Fibroblast of lung (primary cell): ENCODE measurements at regions not wholly inside any gene's neighbourhood (a gene's known extent, or its start where the extent isn't known, plus 50 kb on each side); places are given as distances from the start of the nearest gene placed in this dataset.

ENCODE experiments used
- DNase-seq, 2 donors: peaks; one replicate each; pipeline versions ENCODE4 v3.0.0 to v3.0.0-alpha.2; 2010; ENCODE audit warnings: low read depth in 2 of 2
- H2AFZ ChIP-seq: 2 replicates; pipeline ENCODE4 v1.5.1; 2012; ENCODE audit warnings: low read length, control low read depth, inconsistent platforms
- H3K27ac ChIP-seq: 2 replicates; pipeline ENCODE4 v1.5.1; 2011; ENCODE audit warnings: low read length, control low read depth; ENCODE audit not compliant: insufficient read depth
- H3K27me3 ChIP-seq: 2 replicates; pipeline ENCODE4 v1.5.1; 2011; ENCODE audit warnings: mild to moderate bottlenecking, low read length; ENCODE audit not compliant: control insufficient read depth, insufficient read depth
- H3K36me3 ChIP-seq: 2 replicates; pipeline ENCODE4 v1.5.1; 2011; ENCODE audit warnings: low read length; ENCODE audit not compliant: control insufficient read depth, insufficient read depth
- H3K4me1 ChIP-seq: 2 replicates; pipeline ENCODE4 v1.5.1; 2011; ENCODE audit warnings: low read length; ENCODE audit not compliant: control insufficient read depth, insufficient read depth; ENCODE audit errors: extremely low read depth
- H3K4me2 ChIP-seq: 2 replicates; pipeline ENCODE4 v1.5.1; 2011; ENCODE audit warnings: low read length, control low read depth; ENCODE audit not compliant: insufficient read depth; ENCODE audit errors: extremely low read depth
- H3K4me3 ChIP-seq, 4 experiments: fragments of 200-600 bp in 1 of 4; sonication (generic) in 1 of 4; replicated peaks in 1 of 4; 2 replicates each; pipeline ENCODE4 v1.5.1; 2011 to 2016; ENCODE audit warnings: low read length in 4 of 4, low read depth in 3 of 4, mild to moderate bottlenecking in 3 of 4, control low read depth in 2 of 4, inconsistent platforms in 1 of 4, mixed read lengths in 1 of 4; ENCODE audit not compliant: insufficient read depth in 1 of 4; ENCODE audit errors: control extremely low read depth in 1 of 4
- H3K79me2 ChIP-seq: 2 replicates; pipeline ENCODE4 v1.5.1; 2012; ENCODE audit warnings: mild to moderate bottlenecking, low read length, inconsistent platforms; ENCODE audit not compliant: control insufficient read depth, insufficient read depth
- H3K9ac ChIP-seq: 2 replicates; pipeline ENCODE4 v1.5.1; 2011; ENCODE audit warnings: mild to moderate bottlenecking, low read length, control low read depth; ENCODE audit not compliant: insufficient read depth
- H3K9me3 ChIP-seq: 2 replicates; pipeline ENCODE4 v1.5.1; 2012; ENCODE audit warnings: low read depth, low read length; ENCODE audit not compliant: control insufficient read depth, insufficient read depth
- H4K20me1 ChIP-seq: 2 replicates; pipeline ENCODE4 v1.5.1; 2011; ENCODE audit warnings: low read length; ENCODE audit not compliant: control insufficient read depth, insufficient read depth; ENCODE audit errors: extremely low read depth
- EZH2 ChIP-seq: IDR thresholded peaks from 2 replicates; pipeline ENCODE4 v1.5.1; 2012; ENCODE audit warnings: low read length, control low read depth, mild to moderate bottlenecking; ENCODE audit errors: missing control alignments
- TF ChIP-seq, protein P1 (sequence below), 2 donors: IDR thresholded peaks in 1 of 2; conservative IDR thresholded peaks in 1 of 2; 1 replicate in 1 of 2; 2 replicates in 1 of 2; pipeline ENCODE4 v1.5.1; 2011 to 2012; ENCODE audit warnings: low read length in 2 of 2, control low read depth in 1 of 2, inconsistent platforms in 1 of 2, low read depth in 1 of 2, mild to moderate bottlenecking in 1 of 2

DNA sequence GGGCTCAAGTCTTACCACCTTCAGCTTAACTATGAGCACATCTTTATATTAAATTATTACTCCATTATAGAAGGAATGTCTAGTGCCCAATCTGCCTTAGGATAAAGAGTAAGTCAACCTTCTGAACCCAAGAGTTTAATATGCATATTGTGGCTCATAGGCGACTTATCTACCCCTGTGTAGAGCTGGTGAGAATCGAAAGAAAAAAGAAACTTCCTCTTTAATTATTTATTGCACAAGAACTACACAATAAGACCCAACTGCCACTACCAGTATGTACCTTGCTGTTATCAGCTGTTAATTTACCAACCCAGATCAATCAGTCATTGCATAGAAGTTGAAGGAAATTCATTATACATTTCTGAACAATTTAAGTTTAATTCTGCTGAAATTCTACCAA lies 329.1 kb upstream of the SLC24A2 start:
- H3K9ac ChIP-seq, result no peak overlapping the region
- no peaks in the 10 kb centered on the region for H3K36me3 ChIP-seq
- DNase-seq, result no peak
- H2AFZ ChIP-seq, result no peak overlapping the region
- no peaks in the 10 kb centered on the region for H3K79me2 ChIP-seq
- H3K4me3 ChIP-seq, result no peak overlapping the region
- H3K4me2 ChIP-seq, result no peak overlapping the region
- H3K4me1 ChIP-seq, result no peaks in the 10 kb centered on the region
- no peaks in the 10 kb centered on the region for H3K27me3 ChIP-seq
- no peak overlapping the region for H3K27ac ChIP-seq
- TF ChIP-seq, protein P1, sequence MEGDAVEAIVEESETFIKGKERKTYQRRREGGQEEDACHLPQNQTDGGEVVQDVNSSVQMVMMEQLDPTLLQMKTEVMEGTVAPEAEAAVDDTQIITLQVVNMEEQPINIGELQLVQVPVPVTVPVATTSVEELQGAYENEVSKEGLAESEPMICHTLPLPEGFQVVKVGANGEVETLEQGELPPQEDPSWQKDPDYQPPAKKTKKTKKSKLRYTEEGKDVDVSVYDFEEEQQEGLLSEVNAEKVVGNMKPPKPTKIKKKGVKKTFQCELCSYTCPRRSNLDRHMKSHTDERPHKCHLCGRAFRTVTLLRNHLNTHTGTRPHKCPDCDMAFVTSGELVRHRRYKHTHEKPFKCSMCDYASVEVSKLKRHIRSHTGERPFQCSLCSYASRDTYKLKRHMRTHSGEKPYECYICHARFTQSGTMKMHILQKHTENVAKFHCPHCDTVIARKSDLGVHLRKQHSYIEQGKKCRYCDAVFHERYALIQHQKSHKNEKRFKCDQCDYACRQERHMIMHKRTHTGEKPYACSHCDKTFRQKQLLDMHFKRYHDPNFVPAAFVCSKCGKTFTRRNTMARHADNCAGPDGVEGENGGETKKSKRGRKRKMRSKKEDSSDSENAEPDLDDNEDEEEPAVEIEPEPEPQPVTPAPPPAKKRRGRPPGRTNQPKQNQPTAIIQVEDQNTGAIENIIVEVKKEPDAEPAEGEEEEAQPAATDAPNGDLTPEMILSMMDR (conservative IDR thresholded peaks at IDR 0.05 in 1 of 2, IDR thresholded peaks at IDR 0.05 in 1 of 2; ENCODE audit: low read depth in 1 of 2, low read length in 2 of 2), result no peak
- no peak for TF ChIP-seq EZH2
- H4K20me1 ChIP-seq, result no peaks in the 10 kb centered on the region
- no peaks in the 10 kb centered on the region for H3K9me3 ChIP-seq

DNA sequence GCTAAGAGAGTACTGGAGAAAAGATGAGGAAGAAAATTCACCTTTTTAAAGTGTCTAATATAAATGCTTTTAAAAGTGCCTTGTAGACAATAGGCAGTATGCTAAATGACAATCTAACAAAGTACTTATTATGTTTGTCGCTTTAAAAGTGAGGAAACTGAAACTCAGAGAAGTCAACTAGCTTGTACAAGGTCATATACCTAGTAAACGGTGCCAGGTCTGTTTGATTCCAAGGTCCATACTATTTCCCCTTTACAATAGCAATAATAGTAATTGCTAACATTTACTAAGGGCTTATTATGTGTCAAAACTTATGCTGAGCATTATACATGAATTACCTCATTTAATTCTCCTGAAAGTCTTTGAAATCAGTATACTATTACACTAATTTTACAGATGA lies 328.6 kb upstream of the SLC24A2 start:
- no peak for TF ChIP-seq EZH2
- TF ChIP-seq, protein P1 (conservative IDR thresholded peaks at IDR 0.05 in 1 of 2, IDR thresholded peaks at IDR 0.05 in 1 of 2; ENCODE audit: low read depth in 1 of 2, low read length in 2 of 2), result no peak
- H3K9ac ChIP-seq, result no peak overlapping the region
- H3K79me2 ChIP-seq, result no peaks in the 10 kb centered on the region
- no peak overlapping the region for H2AFZ ChIP-seq
- H3K36me3 ChIP-seq, result no peaks in the 10 kb centered on the region
- no peak overlapping the region for H3K4me2 ChIP-seq
- no peaks in the 10 kb centered on the region for H4K20me1 ChIP-seq
- H3K27me3 ChIP-seq, result no peaks in the 10 kb centered on the region
- H3K9me3 ChIP-seq, result no peaks in the 10 kb centered on the region
- no peak overlapping the region for H3K4me3 ChIP-seq
- no peak overlapping the region for H3K27ac ChIP-seq
- no peak for DNase-seq
- no peaks in the 10 kb centered on the region for H3K4me1 ChIP-seq

DNA sequence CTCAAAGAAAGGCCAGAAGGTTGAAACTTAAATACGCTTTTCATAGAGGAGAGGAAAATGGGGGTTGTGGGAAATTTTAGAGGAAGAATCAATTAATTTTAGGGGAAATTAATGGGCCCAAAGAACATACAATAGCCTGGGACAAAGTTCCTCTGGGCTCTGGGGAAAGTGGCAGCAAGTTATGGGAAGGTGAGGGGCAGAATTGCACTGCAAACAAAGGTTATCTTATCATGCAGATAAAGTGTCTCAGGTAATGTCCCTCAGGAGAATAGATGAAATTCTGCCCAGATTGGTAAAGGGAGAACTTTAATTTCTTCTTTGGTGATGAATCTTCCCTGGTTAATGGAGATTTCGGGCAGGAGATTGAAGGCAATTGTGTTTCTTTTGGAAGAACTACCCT lies 326.1 kb upstream of the SLC24A2 start:
- no peak overlapping the region for H3K4me3 ChIP-seq
- H3K9me3 ChIP-seq, result no peaks in the 10 kb centered on the region
- no peak overlapping the region for H3K4me2 ChIP-seq
- DNase-seq, result no peak
- H3K9ac ChIP-seq, result no peak overlapping the region
- no peaks in the 10 kb centered on the region for H3K79me2 ChIP-seq
- no peaks in the 10 kb centered on the region for H3K36me3 ChIP-seq
- H3K27ac ChIP-seq, result no peak overlapping the region
- TF ChIP-seq, protein P1 (conservative IDR thresholded peaks at IDR 0.05 in 1 of 2, IDR thresholded peaks at IDR 0.05 in 1 of 2; ENCODE audit: low read depth in 1 of 2, low read length in 2 of 2), result no peak
- no peak for TF ChIP-seq EZH2
- H2AFZ ChIP-seq, result no peak overlapping the region
- no peaks in the 10 kb centered on the region for H3K27me3 ChIP-seq
- H4K20me1 ChIP-seq, result no peaks in the 10 kb centered on the region
- no peaks in the 10 kb centered on the region for H3K4me1 ChIP-seq
